HG03103 (cell line): ENCODE measurements at regions not wholly inside any gene's neighbourhood (a gene's known extent, or its start where the extent isn't known, plus 50 kb on each side); places are given as distances from the start of the nearest gene placed in this dataset.
"Not testable (repeated sequence)": the region's sequence is repeated elsewhere in the genome, so short reads cannot be mapped to it uniquely, and the experiment has no call there.

Experiments used
- ATAC-seq: cut with Tn5 transposase; IDR thresholded peaks from one replicate; pipeline ENCODE4 v1.9.1; 2021; ENCODE audit warnings: low read depth; ENCODE audit not compliant: unreplicated experiment

- not testable (repeated sequence) for ATAC-seq
Observed at GRCh38 chr9:42568942-42569556, 385.6 kb downstream of the SPATA31A6 start.

DNA sequence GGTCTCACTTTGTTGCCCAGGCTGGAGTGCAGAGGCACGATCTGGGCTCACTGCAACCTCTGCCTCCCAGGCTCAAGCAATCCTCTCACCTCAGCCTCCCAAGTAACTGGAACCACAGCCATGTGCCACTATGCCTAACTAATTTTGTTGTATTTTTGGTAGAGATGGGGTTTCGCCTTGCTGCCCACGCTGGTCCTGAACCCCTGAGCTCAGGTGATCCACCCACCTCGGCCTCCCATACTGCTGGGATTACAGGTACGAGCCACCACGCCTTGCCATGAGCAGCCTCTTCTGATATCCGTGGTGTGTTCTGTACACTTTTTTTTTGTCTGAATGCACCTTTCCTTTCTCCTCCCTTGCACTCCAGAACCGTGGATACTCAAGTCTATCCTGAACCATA, 394.4 kb downstream of the SPATA31A6 start:
- ATAC-seq: not testable (repeated sequence)
